GM12801 (cell line): ENCODE measurements at regions not wholly inside any gene's neighbourhood (a gene's known extent, or its start where the extent isn't known, plus 50 kb on each side); places are given as distances from the start of the nearest gene placed in this dataset.

Experiments
- TF ChIP-seq, protein P1 (sequence below): IDR thresholded peaks from one replicate; pipeline ENCODE4 v1.5.1; 2011; ENCODE audit warnings: control low read depth; ENCODE audit not compliant: insufficient read length; ENCODE audit errors: extremely low read depth

DNA sequence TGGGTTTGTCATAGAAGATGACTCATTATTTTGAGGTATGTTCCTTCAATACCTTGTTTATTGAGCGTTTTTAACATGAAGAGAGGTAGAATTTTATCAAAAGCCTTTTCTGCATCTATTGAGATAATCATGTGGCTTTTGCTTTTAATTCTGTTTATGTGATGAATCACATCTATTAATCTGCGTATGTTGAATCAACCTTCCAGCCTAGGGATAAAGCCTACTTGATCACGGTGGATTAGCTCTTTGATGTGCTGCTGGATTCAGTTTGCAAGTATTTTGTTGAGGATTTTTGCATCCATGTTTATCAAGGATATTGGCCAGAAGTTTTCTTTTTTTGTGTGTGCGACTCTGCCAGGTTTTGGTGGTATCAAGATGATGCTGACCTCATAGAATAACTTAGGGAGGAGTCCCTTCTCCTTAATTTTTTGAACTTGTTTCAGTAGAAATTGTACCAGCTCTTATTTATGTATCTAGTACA lies 602.6 kb downstream of the SNAPC1 start:
- TF ChIP-seq, protein P1, sequence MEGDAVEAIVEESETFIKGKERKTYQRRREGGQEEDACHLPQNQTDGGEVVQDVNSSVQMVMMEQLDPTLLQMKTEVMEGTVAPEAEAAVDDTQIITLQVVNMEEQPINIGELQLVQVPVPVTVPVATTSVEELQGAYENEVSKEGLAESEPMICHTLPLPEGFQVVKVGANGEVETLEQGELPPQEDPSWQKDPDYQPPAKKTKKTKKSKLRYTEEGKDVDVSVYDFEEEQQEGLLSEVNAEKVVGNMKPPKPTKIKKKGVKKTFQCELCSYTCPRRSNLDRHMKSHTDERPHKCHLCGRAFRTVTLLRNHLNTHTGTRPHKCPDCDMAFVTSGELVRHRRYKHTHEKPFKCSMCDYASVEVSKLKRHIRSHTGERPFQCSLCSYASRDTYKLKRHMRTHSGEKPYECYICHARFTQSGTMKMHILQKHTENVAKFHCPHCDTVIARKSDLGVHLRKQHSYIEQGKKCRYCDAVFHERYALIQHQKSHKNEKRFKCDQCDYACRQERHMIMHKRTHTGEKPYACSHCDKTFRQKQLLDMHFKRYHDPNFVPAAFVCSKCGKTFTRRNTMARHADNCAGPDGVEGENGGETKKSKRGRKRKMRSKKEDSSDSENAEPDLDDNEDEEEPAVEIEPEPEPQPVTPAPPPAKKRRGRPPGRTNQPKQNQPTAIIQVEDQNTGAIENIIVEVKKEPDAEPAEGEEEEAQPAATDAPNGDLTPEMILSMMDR, result no peak

- TF ChIP-seq, protein P1, result no peak
Measured at GRCh38 chr14:62369919-62370560, 607.8 kb downstream of the SNAPC1 start.

- TF ChIP-seq, protein P1, result no peak
Measured at GRCh38 chr14:62373944-62374343, 611.7 kb downstream of the SNAPC1 start.

DNA sequence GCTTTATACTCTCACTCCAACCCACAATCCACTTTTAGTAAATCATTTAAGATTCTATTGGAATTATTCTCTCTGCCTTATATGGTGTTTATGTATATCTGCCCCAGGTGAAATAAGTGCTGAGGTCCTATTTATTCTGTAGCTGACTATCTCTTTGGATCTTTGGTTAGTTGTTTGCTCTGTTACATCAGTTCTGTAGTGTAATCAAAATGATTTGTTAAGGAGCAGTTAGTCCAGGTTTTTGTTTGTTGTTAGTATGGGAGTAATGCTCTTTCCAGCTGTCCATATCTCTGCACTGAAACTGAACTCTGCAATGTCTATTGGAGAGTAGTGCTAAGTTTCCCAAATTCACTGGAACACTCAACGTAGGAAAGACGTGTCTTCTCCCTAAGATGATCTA lies 615.8 kb downstream of the SNAPC1 start:
- TF ChIP-seq, protein P1, result no peak

GRCh38 chr14:62381311-62382070 lies 619.3 kb downstream of the SNAPC1 start:
- TF ChIP-seq, protein P1, result no peak

DNA sequence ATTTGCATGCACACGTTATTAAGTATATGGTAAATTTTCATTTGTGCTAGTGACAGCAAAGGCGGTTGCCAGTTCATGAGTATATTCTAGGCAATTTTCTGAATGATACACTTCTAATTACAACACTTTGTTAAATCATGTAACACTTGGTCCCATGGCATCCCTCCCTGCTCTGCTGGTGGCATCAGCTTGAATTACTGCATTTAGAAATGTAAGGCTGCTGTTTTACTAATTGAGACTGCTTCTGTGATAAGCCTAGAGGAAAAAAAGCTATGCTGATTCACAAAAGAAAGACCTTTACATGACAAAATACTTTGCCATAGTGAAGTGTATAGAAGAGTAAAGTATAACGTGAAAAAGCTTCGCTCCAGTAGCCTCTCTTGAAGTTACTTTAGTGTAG lies 636.1 kb downstream of the KCNH5 start:
- TF ChIP-seq, protein P1, result no peak

DNA sequence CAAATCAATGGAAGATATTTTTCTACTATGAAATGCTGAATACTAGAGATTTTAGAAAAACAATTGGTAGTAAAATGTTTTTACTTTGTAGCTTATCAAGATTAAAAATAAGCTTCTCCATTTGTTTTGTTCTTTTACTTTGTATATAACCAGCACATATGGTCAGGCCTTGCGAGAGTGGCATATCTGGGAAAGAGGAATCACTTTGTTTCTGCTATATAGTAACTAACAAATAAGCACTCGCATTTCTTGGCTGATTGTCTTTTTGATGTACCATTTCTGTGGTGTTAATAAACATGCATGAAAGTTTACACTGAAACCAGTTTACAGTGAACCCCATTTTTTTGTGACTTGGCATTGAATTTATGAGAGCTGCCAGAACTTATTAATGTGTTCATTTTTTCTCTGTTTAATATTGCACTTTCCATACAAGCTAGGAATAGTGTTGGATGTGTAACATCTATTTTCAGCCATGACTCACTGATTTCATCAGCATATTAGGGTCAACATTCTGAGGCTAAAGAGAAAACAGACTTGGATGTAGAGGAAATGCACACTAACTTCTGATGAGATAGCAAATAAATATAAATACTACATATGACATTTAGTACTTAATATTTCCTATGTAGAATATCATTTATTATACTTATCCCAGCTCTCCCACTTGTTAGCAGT lies 635.5 kb downstream of the KCNH5 start:
- TF ChIP-seq, protein P1, result no peak
